Stomach (tissue), 4 donors: ENCODE measurements at regions not wholly inside any gene's neighbourhood (a gene's known extent, or its start where the extent isn't known, plus 50 kb on each side); places are given as distances from the start of the nearest gene placed in this dataset.

Source experiments
- EP300 ChIP-seq: sonication (generic); formaldehyde crosslinking; IDR thresholded peaks from one replicate; pipeline ENCODE4 v1.6.1; 2017; ENCODE audit warnings: antibody characterized with exemption
- POLR2A ChIP-seq, 4 donors: fragments of 450-650 bp; IDR thresholded peaks; one replicate each; pipeline ENCODE4 v1.6.1; 2016; ENCODE audit warnings: antibody characterized with exemption in 4 of 4, control low read depth in 2 of 4, mild to moderate bottlenecking in 1 of 4, moderate library complexity in 1 of 4
- TF ChIP-seq, protein P1 (sequence below), 7 experiments: fragments of 450-650 bp in 4 of 7; fragments of 200-600 bp in 3 of 7; sonication (generic) in 3 of 7; IDR thresholded peaks; one replicate each; pipeline ENCODE4 v1.5.1; 2016 to 2019; ENCODE audit warnings: antibody characterized with exemption in 7 of 7, control low read depth in 2 of 7, mild to moderate bottlenecking in 1 of 7

DNA sequence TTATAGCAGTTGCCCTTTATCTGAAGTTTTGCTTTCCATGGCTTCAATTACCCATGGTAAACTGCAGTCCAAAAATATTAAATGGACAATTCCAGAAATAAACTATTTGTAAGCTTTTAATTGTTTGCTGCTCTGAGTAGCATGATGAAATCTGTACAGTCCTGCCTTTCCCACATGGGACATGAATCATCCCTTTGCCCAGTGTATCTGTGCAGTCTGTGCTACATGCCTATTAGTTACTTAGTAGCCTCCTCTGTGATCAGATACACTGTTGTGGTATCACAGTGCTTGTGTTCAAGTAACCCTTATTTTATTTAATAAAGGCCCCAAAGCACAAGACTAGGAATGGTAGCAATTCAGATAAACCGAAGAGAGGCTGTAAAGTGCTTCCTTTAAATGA is 810.6 kb upstream of the PIK3C3 start:
- TF ChIP-seq POLR2A (IDR thresholded peaks at IDR 0.05) (no peak), EP300 (no peak)
- TF ChIP-seq, protein P1, sequence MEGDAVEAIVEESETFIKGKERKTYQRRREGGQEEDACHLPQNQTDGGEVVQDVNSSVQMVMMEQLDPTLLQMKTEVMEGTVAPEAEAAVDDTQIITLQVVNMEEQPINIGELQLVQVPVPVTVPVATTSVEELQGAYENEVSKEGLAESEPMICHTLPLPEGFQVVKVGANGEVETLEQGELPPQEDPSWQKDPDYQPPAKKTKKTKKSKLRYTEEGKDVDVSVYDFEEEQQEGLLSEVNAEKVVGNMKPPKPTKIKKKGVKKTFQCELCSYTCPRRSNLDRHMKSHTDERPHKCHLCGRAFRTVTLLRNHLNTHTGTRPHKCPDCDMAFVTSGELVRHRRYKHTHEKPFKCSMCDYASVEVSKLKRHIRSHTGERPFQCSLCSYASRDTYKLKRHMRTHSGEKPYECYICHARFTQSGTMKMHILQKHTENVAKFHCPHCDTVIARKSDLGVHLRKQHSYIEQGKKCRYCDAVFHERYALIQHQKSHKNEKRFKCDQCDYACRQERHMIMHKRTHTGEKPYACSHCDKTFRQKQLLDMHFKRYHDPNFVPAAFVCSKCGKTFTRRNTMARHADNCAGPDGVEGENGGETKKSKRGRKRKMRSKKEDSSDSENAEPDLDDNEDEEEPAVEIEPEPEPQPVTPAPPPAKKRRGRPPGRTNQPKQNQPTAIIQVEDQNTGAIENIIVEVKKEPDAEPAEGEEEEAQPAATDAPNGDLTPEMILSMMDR (IDR thresholded peaks at IDR 0.05) = no peak
